ENCODE measurements at regions not wholly inside any gene's neighbourhood (a gene's known extent, or its start where the extent isn't known, plus 50 kb on each side); places are given as distances from the start of the nearest gene placed in this dataset.
"Not testable (repeated sequence)": the region's sequence is repeated elsewhere in the genome, so short reads cannot be mapped to it uniquely, and the experiment has no call there.

DNA sequence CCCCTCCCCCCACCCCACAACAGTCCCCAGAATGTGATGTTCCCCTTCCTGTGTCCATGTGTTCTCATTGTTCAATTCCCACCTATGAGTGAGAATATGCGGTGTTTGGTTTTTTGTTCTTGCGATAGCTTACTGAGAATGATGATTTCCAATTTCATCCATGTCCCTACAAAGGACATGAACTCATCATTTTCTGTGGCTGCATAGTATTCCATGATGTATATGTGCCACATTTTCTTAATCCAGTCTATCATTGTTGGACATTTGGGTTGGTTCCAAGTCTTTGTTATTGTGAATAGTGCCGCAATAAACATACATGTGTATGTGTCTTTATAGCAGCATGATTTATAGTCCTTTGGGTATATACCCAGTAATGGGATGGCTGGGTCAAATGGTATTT, 308.2 kb downstream of the ZNF536 start:
- not testable (repeated sequence) for H3K79me2 ChIP-seq (replicated peaks; ENCODE audit: insufficient read depth); H3K9me2 ChIP-seq (ENCODE audit: insufficient read depth); H3K27ac Mint-ChIP-seq; H2AFZ ChIP-seq; H3K4me3 Mint-ChIP-seq; H3K4me3 ChIP-seq; ATAC-seq; H3K27me3 ChIP-seq (ENCODE audit: insufficient read depth); H4K20me1 ChIP-seq (replicated peaks; ENCODE audit: insufficient read depth); H3K4me1 ChIP-seq (ENCODE audit: insufficient read depth); DNase-seq (ENCODE audit: low spot score); H3K36me3 ChIP-seq (ENCODE audit: insufficient read depth); H3K9me3 Mint-ChIP-seq; H3K4me2 ChIP-seq; H3K27me3 Mint-ChIP-seq (ENCODE audit: insufficient read depth, low read depth, poor library complexity); H3K36me3 Mint-ChIP-seq (ENCODE audit: low read depth); H3K4me1 Mint-ChIP-seq; H3F3A ChIP-seq (replicated peaks; ENCODE audit: low read depth); H3K27ac ChIP-seq (ENCODE audit: low read depth)

DNA sequence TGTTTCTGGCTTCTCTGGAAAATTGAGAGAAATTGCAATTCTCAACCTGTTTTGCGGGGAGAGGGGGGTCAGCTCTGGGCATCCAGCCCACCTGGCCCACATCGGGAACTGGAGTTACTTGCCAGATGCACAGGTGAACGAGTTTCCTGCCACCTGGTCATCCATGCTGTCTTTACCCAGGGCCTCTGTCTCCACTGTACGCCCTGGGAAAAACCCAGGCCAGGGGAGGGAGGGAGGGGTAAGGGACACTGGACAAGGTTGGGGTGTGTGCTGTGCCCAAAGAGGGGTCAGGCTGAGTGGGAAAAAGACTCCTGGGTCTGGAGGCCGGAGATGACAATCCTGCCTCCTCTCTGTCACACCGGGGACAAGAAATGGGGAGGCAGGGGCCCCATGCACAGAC, 307.6 kb downstream of the ZNF536 start:
- Histone ChIP-seq H3F3A (replicated peaks; ENCODE audit: low read depth) (no peaks in the 10 kb centered on the region), H2AFZ (no peak overlapping the region), H3K27me3 (ENCODE audit: insufficient read depth) (no peaks in the 10 kb centered on the region), H4K20me1 (replicated peaks; ENCODE audit: insufficient read depth) (no peaks in the 10 kb centered on the region), H3K4me2 (no peak overlapping the region), H3K36me3 (ENCODE audit: insufficient read depth) (no peaks in the 10 kb centered on the region), H3K79me2 (replicated peaks; ENCODE audit: insufficient read depth) (no peaks in the 10 kb centered on the region), H3K4me3 (no peak overlapping the region), H3K4me1 (ENCODE audit: insufficient read depth) (no peaks in the 10 kb centered on the region), H3K9me2 (ENCODE audit: insufficient read depth) (no peaks in the 10 kb centered on the region), H3K27ac (ENCODE audit: low read depth) (no peak overlapping the region)
- peaks cover 6% of the 10 kb centered on the region for H3K27me3 Mint-ChIP-seq (ENCODE audit: insufficient read depth, low read depth, poor library complexity)
- H3K9me3 Mint-ChIP-seq = no peaks in the 10 kb centered on the region; the same call in 2 of the 3 replicates
- ATAC-seq (no peak), DNase-seq (ENCODE audit: low spot score) (no peak)
- H3K36me3 Mint-ChIP-seq (ENCODE audit: low read depth) = no peaks in the 10 kb centered on the region
- no peak overlapping the region for H3K27ac Mint-ChIP-seq
- H3K4me3 Mint-ChIP-seq = no peak overlapping the region
- H3K4me1 Mint-ChIP-seq = peaks cover 2% of the 10 kb centered on the region; the same call in 1 of the 3 replicates
- TF ChIP-seq, protein P1, sequence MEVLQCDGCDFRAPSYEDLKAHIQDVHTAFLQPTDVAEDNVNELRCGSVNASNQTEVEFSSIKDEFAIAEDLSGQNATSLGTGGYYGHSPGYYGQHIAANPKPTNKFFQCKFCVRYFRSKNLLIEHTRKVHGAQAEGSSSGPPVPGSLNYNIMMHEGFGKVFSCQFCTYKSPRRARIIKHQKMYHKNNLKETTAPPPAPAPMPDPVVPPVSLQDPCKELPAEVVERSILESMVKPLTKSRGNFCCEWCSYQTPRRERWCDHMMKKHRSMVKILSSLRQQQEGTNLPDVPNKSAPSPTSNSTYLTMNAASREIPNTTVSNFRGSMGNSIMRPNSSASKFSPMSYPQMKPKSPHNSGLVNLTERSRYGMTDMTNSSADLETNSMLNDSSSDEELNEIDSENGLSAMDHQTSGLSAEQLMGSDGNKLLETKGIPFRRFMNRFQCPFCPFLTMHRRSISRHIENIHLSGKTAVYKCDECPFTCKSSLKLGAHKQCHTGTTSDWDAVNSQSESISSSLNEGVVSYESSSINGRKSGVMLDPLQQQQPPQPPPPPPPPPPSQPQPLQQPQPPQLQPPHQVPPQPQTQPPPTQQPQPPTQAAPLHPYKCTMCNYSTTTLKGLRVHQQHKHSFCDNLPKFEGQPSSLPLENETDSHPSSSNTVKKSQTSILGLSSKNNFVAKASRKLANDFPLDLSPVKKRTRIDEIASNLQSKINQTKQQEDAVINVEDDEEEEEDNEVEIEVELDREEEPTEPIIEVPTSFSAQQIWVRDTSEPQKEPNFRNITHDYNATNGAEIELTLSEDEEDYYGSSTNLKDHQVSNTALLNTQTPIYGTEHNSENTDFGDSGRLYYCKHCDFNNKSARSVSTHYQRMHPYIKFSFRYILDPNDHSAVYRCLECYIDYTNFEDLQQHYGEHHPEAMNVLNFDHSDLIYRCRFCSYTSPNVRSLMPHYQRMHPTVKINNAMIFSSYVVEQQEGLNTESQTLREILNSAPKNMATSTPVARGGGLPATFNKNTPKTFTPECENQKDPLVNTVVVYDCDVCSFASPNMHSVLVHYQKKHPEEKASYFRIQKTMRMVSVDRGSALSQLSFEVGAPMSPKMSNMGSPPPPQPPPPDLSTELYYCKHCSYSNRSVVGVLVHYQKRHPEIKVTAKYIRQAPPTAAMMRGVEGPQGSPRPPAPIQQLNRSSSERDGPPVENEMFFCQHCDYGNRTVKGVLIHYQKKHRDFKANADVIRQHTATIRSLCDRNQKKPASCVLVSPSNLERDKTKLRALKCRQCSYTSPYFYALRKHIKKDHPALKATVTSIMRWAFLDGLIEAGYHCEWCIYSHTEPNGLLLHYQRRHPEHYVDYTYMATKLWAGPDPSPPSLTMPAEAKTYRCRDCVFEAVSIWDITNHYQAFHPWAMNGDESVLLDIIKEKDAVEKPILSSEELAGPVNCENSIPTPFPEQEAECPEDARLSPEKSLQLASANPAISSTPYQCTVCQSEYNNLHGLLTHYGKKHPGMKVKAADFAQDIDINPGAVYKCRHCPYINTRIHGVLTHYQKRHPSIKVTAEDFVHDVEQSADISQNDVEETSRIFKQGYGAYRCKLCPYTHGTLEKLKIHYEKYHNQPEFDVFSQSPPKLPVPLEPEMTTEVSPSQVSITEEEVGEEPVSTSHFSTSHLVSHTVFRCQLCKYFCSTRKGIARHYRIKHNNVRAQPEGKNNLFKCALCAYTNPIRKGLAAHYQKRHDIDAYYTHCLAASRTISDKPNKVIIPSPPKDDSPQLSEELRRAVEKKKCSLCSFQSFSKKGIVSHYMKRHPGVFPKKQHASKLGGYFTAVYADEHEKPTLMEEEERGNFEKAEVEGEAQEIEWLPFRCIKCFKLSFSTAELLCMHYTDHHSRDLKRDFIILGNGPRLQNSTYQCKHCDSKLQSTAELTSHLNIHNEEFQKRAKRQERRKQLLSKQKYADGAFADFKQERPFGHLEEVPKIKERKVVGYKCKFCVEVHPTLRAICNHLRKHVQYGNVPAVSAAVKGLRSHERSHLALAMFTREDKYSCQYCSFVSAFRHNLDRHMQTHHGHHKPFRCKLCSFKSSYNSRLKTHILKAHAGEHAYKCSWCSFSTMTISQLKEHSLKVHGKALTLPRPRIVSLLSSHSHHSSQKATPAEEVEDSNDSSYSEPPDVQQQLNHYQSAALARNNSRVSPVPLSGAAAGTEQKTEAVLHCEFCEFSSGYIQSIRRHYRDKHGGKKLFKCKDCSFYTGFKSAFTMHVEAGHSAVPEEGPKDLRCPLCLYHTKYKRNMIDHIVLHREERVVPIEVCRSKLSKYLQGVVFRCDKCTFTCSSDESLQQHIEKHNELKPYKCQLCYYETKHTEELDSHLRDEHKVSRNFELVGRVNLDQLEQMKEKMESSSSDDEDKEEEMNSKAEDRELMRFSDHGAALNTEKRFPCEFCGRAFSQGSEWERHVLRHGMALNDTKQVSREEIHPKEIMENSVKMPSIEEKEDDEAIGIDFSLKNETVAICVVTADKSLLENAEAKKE (CRISPR knock-in tag; IDR thresholded peaks at IDR 0.05) = no peak
- TF ChIP-seq POLR2AphosphoS5 (IDR thresholded peaks at IDR 0.05; ENCODE audit: low read depth) (no peak), ZNF114 (CRISPR knock-in tag; IDR thresholded peaks at IDR 0.05) (no peak), CREB1 (CRISPR knock-in tag; IDR thresholded peaks at IDR 0.05; ENCODE audit: low read depth) (no peak), STAT1 (IDR thresholded peaks at IDR 0.05; ENCODE audit: unreplicated experiment) (no peak), EZH2 (IDR thresholded peaks at IDR 0.05; ENCODE audit: low read depth, unreplicated experiment) (no peak), JUNB (IDR thresholded peaks at IDR 0.05; ENCODE audit: unreplicated experiment) (no peak), EZH2phosphoT487 (IDR thresholded peaks at IDR 0.05; ENCODE audit: unreplicated experiment) (no peak), NANOG (IDR thresholded peaks at IDR 0.05; ENCODE audit: borderline replicate concordance) (no peak), ZNF331 (CRISPR knock-in tag; IDR thresholded peaks at IDR 0.05; ENCODE audit: low read depth) (no peak)
- TF ChIP-seq, protein P2, sequence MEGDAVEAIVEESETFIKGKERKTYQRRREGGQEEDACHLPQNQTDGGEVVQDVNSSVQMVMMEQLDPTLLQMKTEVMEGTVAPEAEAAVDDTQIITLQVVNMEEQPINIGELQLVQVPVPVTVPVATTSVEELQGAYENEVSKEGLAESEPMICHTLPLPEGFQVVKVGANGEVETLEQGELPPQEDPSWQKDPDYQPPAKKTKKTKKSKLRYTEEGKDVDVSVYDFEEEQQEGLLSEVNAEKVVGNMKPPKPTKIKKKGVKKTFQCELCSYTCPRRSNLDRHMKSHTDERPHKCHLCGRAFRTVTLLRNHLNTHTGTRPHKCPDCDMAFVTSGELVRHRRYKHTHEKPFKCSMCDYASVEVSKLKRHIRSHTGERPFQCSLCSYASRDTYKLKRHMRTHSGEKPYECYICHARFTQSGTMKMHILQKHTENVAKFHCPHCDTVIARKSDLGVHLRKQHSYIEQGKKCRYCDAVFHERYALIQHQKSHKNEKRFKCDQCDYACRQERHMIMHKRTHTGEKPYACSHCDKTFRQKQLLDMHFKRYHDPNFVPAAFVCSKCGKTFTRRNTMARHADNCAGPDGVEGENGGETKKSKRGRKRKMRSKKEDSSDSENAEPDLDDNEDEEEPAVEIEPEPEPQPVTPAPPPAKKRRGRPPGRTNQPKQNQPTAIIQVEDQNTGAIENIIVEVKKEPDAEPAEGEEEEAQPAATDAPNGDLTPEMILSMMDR (conservative IDR thresholded peaks at IDR 0.05; ENCODE audit: low read depth in 2 of 2) = no peak
- TF ChIP-seq, protein P3, sequence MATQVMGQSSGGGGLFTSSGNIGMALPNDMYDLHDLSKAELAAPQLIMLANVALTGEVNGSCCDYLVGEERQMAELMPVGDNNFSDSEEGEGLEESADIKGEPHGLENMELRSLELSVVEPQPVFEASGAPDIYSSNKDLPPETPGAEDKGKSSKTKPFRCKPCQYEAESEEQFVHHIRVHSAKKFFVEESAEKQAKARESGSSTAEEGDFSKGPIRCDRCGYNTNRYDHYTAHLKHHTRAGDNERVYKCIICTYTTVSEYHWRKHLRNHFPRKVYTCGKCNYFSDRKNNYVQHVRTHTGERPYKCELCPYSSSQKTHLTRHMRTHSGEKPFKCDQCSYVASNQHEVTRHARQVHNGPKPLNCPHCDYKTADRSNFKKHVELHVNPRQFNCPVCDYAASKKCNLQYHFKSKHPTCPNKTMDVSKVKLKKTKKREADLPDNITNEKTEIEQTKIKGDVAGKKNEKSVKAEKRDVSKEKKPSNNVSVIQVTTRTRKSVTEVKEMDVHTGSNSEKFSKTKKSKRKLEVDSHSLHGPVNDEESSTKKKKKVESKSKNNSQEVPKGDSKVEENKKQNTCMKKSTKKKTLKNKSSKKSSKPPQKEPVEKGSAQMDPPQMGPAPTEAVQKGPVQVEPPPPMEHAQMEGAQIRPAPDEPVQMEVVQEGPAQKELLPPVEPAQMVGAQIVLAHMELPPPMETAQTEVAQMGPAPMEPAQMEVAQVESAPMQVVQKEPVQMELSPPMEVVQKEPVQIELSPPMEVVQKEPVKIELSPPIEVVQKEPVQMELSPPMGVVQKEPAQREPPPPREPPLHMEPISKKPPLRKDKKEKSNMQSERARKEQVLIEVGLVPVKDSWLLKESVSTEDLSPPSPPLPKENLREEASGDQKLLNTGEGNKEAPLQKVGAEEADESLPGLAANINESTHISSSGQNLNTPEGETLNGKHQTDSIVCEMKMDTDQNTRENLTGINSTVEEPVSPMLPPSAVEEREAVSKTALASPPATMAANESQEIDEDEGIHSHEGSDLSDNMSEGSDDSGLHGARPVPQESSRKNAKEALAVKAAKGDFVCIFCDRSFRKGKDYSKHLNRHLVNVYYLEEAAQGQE (IDR thresholded peaks at IDR 0.05; ENCODE audit: unreplicated experiment) = no peak
